ENCODE measurements at regions not wholly inside any gene's neighbourhood (a gene's known extent, or its start where the extent isn't known, plus 50 kb on each side); places are given as distances from the start of the nearest gene placed in this dataset.
"Not testable (repeated sequence)": the region's sequence is repeated elsewhere in the genome, so short reads cannot be mapped to it uniquely, and the experiment has no call there.

- H3K27me3 ChIP-seq (ENCODE audit: control insufficient read depth, insufficient read depth, low read length) = no peaks in the 10 kb centered on the region
- H3K4me1 ChIP-seq (ENCODE audit: control insufficient read depth, insufficient read depth, low read length) = peaks cover 2% of the 10 kb centered on the region
- peaks cover 2% of the 10 kb centered on the region for H3K9me3 ChIP-seq (ENCODE audit: control insufficient read depth, insufficient read depth, low read length)
- H3K4me3 ChIP-seq (ENCODE audit: low read depth, low read length) = no peak overlapping the region
- no peaks in the 10 kb centered on the region for H3K36me3 ChIP-seq (ENCODE audit: control insufficient read depth, insufficient read depth, low read length)
- H3K9ac ChIP-seq (ENCODE audit: low read depth, low read length) = no peak overlapping the region
Observed at GRCh38 chr2:111665011-111665410, 219.0 kb downstream of the ANAPC1 start.

GRCh38 chr2:111665551-111666116 is 218.4 kb downstream of the ANAPC1 start:
- Histone ChIP-seq H3K27me3 (ENCODE audit: control insufficient read depth, insufficient read depth, low read length) (no peaks in the 10 kb centered on the region), H3K4me1 (ENCODE audit: control insufficient read depth, insufficient read depth, low read length) (no peaks in the 10 kb centered on the region), H3K9ac (ENCODE audit: low read depth, low read length) (no peak overlapping the region), H3K4me3 (ENCODE audit: low read depth, low read length) (no peak overlapping the region), H3K9me3 (ENCODE audit: control insufficient read depth, insufficient read depth, low read length) (peaks cover 2% of the 10 kb centered on the region), H3K36me3 (ENCODE audit: control insufficient read depth, insufficient read depth, low read length) (no peaks in the 10 kb centered on the region)

GRCh38 chr2:111666160-111666559 is 217.8 kb downstream of the ANAPC1 start:
- Histone ChIP-seq H3K9me3 (ENCODE audit: control insufficient read depth, insufficient read depth, low read length) (peaks cover 2% of the 10 kb centered on the region), H3K36me3 (ENCODE audit: control insufficient read depth, insufficient read depth, low read length) (no peaks in the 10 kb centered on the region), H3K27me3 (ENCODE audit: control insufficient read depth, insufficient read depth, low read length) (no peaks in the 10 kb centered on the region), H3K9ac (ENCODE audit: low read depth, low read length) (no peak overlapping the region), H3K4me1 (ENCODE audit: control insufficient read depth, insufficient read depth, low read length) (no peaks in the 10 kb centered on the region), H3K4me3 (ENCODE audit: low read depth, low read length) (no peak overlapping the region)

- Histone ChIP-seq H3K9me3 (ENCODE audit: control insufficient read depth, insufficient read depth, low read length) (peaks cover 2% of the 10 kb centered on the region), H3K27me3 (ENCODE audit: control insufficient read depth, insufficient read depth, low read length) (no peaks in the 10 kb centered on the region), H3K4me3 (ENCODE audit: low read depth, low read length) (no peak overlapping the region), H3K36me3 (ENCODE audit: control insufficient read depth, insufficient read depth, low read length) (no peaks in the 10 kb centered on the region), H3K9ac (ENCODE audit: low read depth, low read length) (no peak overlapping the region), H3K4me1 (ENCODE audit: control insufficient read depth, insufficient read depth, low read length) (no peaks in the 10 kb centered on the region)
Observed at GRCh38 chr2:111667001-111667400, 217.0 kb downstream of the ANAPC1 start.

- no peaks in the 10 kb centered on the region for H3K27me3 ChIP-seq (ENCODE audit: control insufficient read depth, insufficient read depth, low read length)
- H3K4me3 ChIP-seq (ENCODE audit: low read depth, low read length) = no peak overlapping the region
- H3K36me3 ChIP-seq (ENCODE audit: control insufficient read depth, insufficient read depth, low read length) = no peaks in the 10 kb centered on the region
- H3K9me3 ChIP-seq (ENCODE audit: control insufficient read depth, insufficient read depth, low read length) = peaks cover 2% of the 10 kb centered on the region
- no peaks in the 10 kb centered on the region for H3K4me1 ChIP-seq (ENCODE audit: control insufficient read depth, insufficient read depth, low read length)
- no peak overlapping the region for H3K9ac ChIP-seq (ENCODE audit: low read depth, low read length)
Observed at GRCh38 chr2:111667542-111668273, 216.3 kb downstream of the ANAPC1 start.

GRCh38 chr2:111668274-111668616 is 215.7 kb downstream of the ANAPC1 start:
- Histone ChIP-seq H3K27me3 (ENCODE audit: control insufficient read depth, insufficient read depth, low read length) (no peaks in the 10 kb centered on the region), H3K9ac (ENCODE audit: low read depth, low read length) (no peak overlapping the region), H3K4me3 (ENCODE audit: low read depth, low read length) (no peak overlapping the region), H3K9me3 (ENCODE audit: control insufficient read depth, insufficient read depth, low read length) (peaks cover 2% of the 10 kb centered on the region), H3K36me3 (ENCODE audit: control insufficient read depth, insufficient read depth, low read length) (no peaks in the 10 kb centered on the region), H3K4me1 (ENCODE audit: control insufficient read depth, insufficient read depth, low read length) (no peaks in the 10 kb centered on the region)

GRCh38 chr2:111668741-111669140 is 215.3 kb downstream of the ANAPC1 start:
- Histone ChIP-seq H3K9me3 (ENCODE audit: control insufficient read depth, insufficient read depth, low read length) (peaks cover 2% of the 10 kb centered on the region), H3K4me1 (ENCODE audit: control insufficient read depth, insufficient read depth, low read length) (no peaks in the 10 kb centered on the region), H3K36me3 (ENCODE audit: control insufficient read depth, insufficient read depth, low read length) (no peaks in the 10 kb centered on the region), H3K27me3 (ENCODE audit: control insufficient read depth, insufficient read depth, low read length) (no peaks in the 10 kb centered on the region), H3K4me3 (ENCODE audit: low read depth, low read length) (no peak overlapping the region), H3K9ac (ENCODE audit: low read depth, low read length) (no peak overlapping the region)

- no peaks in the 10 kb centered on the region for H3K36me3 ChIP-seq (ENCODE audit: control insufficient read depth, insufficient read depth, low read length)
- no peaks in the 10 kb centered on the region for H3K27me3 ChIP-seq (ENCODE audit: control insufficient read depth, insufficient read depth, low read length)
- no peak overlapping the region for H3K4me3 ChIP-seq (ENCODE audit: low read depth, low read length)
- H3K9me3 ChIP-seq (ENCODE audit: control insufficient read depth, insufficient read depth, low read length) = peaks cover 2% of the 10 kb centered on the region
- no peak overlapping the region for H3K9ac ChIP-seq (ENCODE audit: low read depth, low read length)
- no peaks in the 10 kb centered on the region for H3K4me1 ChIP-seq (ENCODE audit: control insufficient read depth, insufficient read depth, low read length)
Observed at GRCh38 chr2:111669928-111670695, 213.9 kb downstream of the ANAPC1 start.

GRCh38 chr2:111670776-111671175 is 213.2 kb downstream of the ANAPC1 start:
- Histone ChIP-seq H3K36me3 (ENCODE audit: control insufficient read depth, insufficient read depth, low read length) (no peaks in the 10 kb centered on the region), H3K4me1 (ENCODE audit: control insufficient read depth, insufficient read depth, low read length) (no peaks in the 10 kb centered on the region), H3K9me3 (ENCODE audit: control insufficient read depth, insufficient read depth, low read length) (peaks cover 2% of the 10 kb centered on the region), H3K4me3 (ENCODE audit: low read depth, low read length) (no peak overlapping the region), H3K27me3 (ENCODE audit: control insufficient read depth, insufficient read depth, low read length) (no peaks in the 10 kb centered on the region), H3K9ac (ENCODE audit: low read depth, low read length) (no peak overlapping the region)

- H3K27me3 ChIP-seq (ENCODE audit: control insufficient read depth, insufficient read depth, low read length) = no peaks in the 10 kb centered on the region
- peaks cover 2% of the 10 kb centered on the region for H3K9me3 ChIP-seq (ENCODE audit: control insufficient read depth, insufficient read depth, low read length)
- H3K4me3 ChIP-seq (ENCODE audit: low read depth, low read length) = no peak overlapping the region
- no peaks in the 10 kb centered on the region for H3K4me1 ChIP-seq (ENCODE audit: control insufficient read depth, insufficient read depth, low read length)
- H3K9ac ChIP-seq (ENCODE audit: low read depth, low read length) = no peak overlapping the region
- H3K36me3 ChIP-seq (ENCODE audit: control insufficient read depth, insufficient read depth, low read length) = no peaks in the 10 kb centered on the region
Observed at GRCh38 chr2:111671426-111672150, 212.4 kb downstream of the ANAPC1 start.

GRCh38 chr2:111672641-111673040 is 211.4 kb downstream of the ANAPC1 start:
- not testable (repeated sequence) for H3K36me3 ChIP-seq (ENCODE audit: control insufficient read depth, insufficient read depth, low read length); H3K4me3 ChIP-seq (ENCODE audit: low read depth, low read length); H3K27me3 ChIP-seq (ENCODE audit: control insufficient read depth, insufficient read depth, low read length); H3K4me1 ChIP-seq (ENCODE audit: control insufficient read depth, insufficient read depth, low read length); H3K9ac ChIP-seq (ENCODE audit: low read depth, low read length); H3K9me3 ChIP-seq (ENCODE audit: control insufficient read depth, insufficient read depth, low read length)
